H9 (cell line): ENCODE measurements at regions not wholly inside any gene's neighbourhood (a gene's known extent, or its start where the extent isn't known, plus 50 kb on each side); places are given as distances from the start of the nearest gene placed in this dataset.

Experiments used
- DNase-seq: peaks from one replicate; pipeline ENCODE4 v3.0.0-alpha.2; 2017
- H2AFZ ChIP-seq: one replicate; pipeline ENCODE4 v1.6.1; 2013; ENCODE audit warnings: mild to moderate bottlenecking, low read length, control low read depth, moderate library complexity
- H2AK5ac ChIP-seq: 2 replicates; pipeline ENCODE4 v1.6.1; 2013; ENCODE audit warnings: low read length, control low read depth, mixed read lengths; ENCODE audit not compliant: insufficient read length
- H2BK120ac ChIP-seq: one replicate; pipeline ENCODE4 v1.6.1; 2013; ENCODE audit warnings: low read depth, mild to moderate bottlenecking, low read length, control low read depth, inconsistent platforms; ENCODE audit not compliant: poor library complexity, severe bottlenecking
- H2BK12ac ChIP-seq: 2 replicates; pipeline ENCODE4 v1.6.1; 2013; ENCODE audit warnings: low read length, control low read depth, mixed read lengths, low read depth; ENCODE audit not compliant: insufficient read length
- H2BK15ac ChIP-seq: 2 replicates; pipeline ENCODE4 v1.6.1; 2013; ENCODE audit warnings: low read depth, low read length, control low read depth
- H2BK20ac ChIP-seq: one replicate; pipeline ENCODE4 v1.6.1; 2013; ENCODE audit warnings: low read depth, mild to moderate bottlenecking, low read length, control low read depth, inconsistent platforms; ENCODE audit not compliant: poor library complexity, severe bottlenecking
- H2BK5ac ChIP-seq: 2 replicates; pipeline ENCODE4 v1.6.1; 2013; ENCODE audit warnings: low read length, control low read depth, mixed read lengths; ENCODE audit not compliant: insufficient read length
- H3K14ac ChIP-seq: 2 replicates; pipeline ENCODE4 v1.6.1; 2013; ENCODE audit warnings: low read length, control low read depth; ENCODE audit not compliant: insufficient read depth
- H3K18ac ChIP-seq: 2 replicates; pipeline ENCODE4 v1.6.1; 2013; ENCODE audit warnings: low read depth, mild to moderate bottlenecking, mixed read lengths, low read length, control low read depth; ENCODE audit not compliant: insufficient read length
- H3K23ac ChIP-seq: 2 replicates; pipeline ENCODE4 v1.6.1; 2013; ENCODE audit warnings: low read length, control low read depth, mixed read lengths, low read depth; ENCODE audit not compliant: insufficient read length
- H3K23me2 ChIP-seq: 2 replicates; pipeline ENCODE4 v1.6.1; 2013; ENCODE audit warnings: low read depth, mild to moderate bottlenecking, mixed read lengths, low read length, control low read depth; ENCODE audit not compliant: insufficient read length, poor library complexity, severe bottlenecking
- H3K27ac ChIP-seq: 2 replicates; pipeline ENCODE4 v1.5.1; 2013; ENCODE audit warnings: low read length, control low read depth, mixed read lengths, low read depth; ENCODE audit not compliant: insufficient read length
- H3K27me3 ChIP-seq: 2 replicates; pipeline ENCODE4 v1.6.1; 2013; ENCODE audit warnings: low read length, control low read depth, inconsistent platforms; ENCODE audit not compliant: insufficient read depth
- H3K4ac ChIP-seq: 2 replicates; pipeline ENCODE4 v1.6.1; 2013; ENCODE audit warnings: low read depth, mild to moderate bottlenecking, control low read depth, inconsistent platforms, low read length, moderate library complexity
- H3K4me1 ChIP-seq: 2 replicates; pipeline ENCODE4 v1.6.1; 2013; ENCODE audit warnings: low read length, control low read depth, inconsistent platforms; ENCODE audit not compliant: insufficient read depth
- H3K4me2 ChIP-seq: 2 replicates; pipeline ENCODE4 v1.6.1; 2013; ENCODE audit warnings: low read length, control low read depth, mixed read lengths; ENCODE audit not compliant: insufficient read length, insufficient read depth
- H3K56ac ChIP-seq: 2 replicates; pipeline ENCODE4 v1.6.1; 2013; ENCODE audit warnings: low read depth, mild to moderate bottlenecking, mixed read lengths, low read length, control low read depth; ENCODE audit not compliant: insufficient read length
- H3K79me1 ChIP-seq: 2 replicates; pipeline ENCODE4 v1.6.1; 2013; ENCODE audit warnings: low read depth, mild to moderate bottlenecking, moderate library complexity, low read length, control low read depth, inconsistent platforms; ENCODE audit not compliant: insufficient read depth, poor library complexity, severe bottlenecking
- H3K79me2 ChIP-seq: 2 replicates; pipeline ENCODE4 v1.6.1; 2013; ENCODE audit warnings: low read length, control low read depth, inconsistent platforms; ENCODE audit not compliant: insufficient read depth
- H3K9ac ChIP-seq: 2 replicates; pipeline ENCODE4 v1.6.1; 2013; ENCODE audit warnings: low read length, control low read depth, mixed read lengths; ENCODE audit not compliant: insufficient read length; ENCODE audit errors: extremely low read depth
- H3K9me3 ChIP-seq: one replicate; pipeline ENCODE4 v1.6.1; 2013; ENCODE audit warnings: low read depth, low read length, inconsistent platforms; ENCODE audit not compliant: control insufficient read depth
- H3T11ph ChIP-seq: one replicate; pipeline ENCODE4 v1.6.1; 2013; ENCODE audit warnings: mild to moderate bottlenecking, low read length, control low read depth, inconsistent platforms
- H4K20me1 ChIP-seq: one replicate; pipeline ENCODE4 v1.6.1; 2013; ENCODE audit not compliant: control insufficient read depth, insufficient read length, insufficient read depth
- H4K5ac ChIP-seq: 2 replicates; pipeline ENCODE4 v1.6.1; 2013; ENCODE audit warnings: low read depth, mild to moderate bottlenecking, mixed read lengths, low read length, control low read depth; ENCODE audit not compliant: insufficient read length
- H4K8ac ChIP-seq: replicated peaks from 2 replicates; pipeline ENCODE4 v1.6.1; 2013; ENCODE audit warnings: low read length, control low read depth, mixed read lengths, low read depth; ENCODE audit not compliant: insufficient read length
- H4K91ac ChIP-seq: 2 replicates; pipeline ENCODE4 v1.6.1; 2013; ENCODE audit warnings: low read depth, mild to moderate bottlenecking, moderate library complexity, mixed read lengths, low read length, control low read depth; ENCODE audit not compliant: insufficient read length
- H3K27ac Mint-ChIP-seq, 3 experiments: 2 replicates in 2 of 3; 3 replicates in 1 of 3; pipeline ENCODE4 v1.8.0; 2020 to 2021; ENCODE audit warnings: mixed read lengths in 3 of 3, mild to moderate bottlenecking in 1 of 3, moderate library complexity in 1 of 3
- H3K27me3 Mint-ChIP-seq: 2 replicates; pipeline ENCODE4 v1.8.0; 2021; ENCODE audit warnings: low read depth, mild to moderate bottlenecking, moderate library complexity, mixed read lengths
- H3K36me3 Mint-ChIP-seq, 3 experiments: 2 replicates in 2 of 3; 3 replicates in 1 of 3; pipeline ENCODE4 v1.8.0; 2020 to 2021; ENCODE audit warnings: low read depth in 3 of 3, mixed read lengths in 3 of 3; ENCODE audit not compliant: insufficient read depth in 1 of 3
- H3K4me1 Mint-ChIP-seq, 2 experiments: 2 replicates each; pipeline ENCODE4 v1.8.0; 2020; ENCODE audit warnings: mixed read lengths in 2 of 2
- H3K4me3 Mint-ChIP-seq, 2 experiments: 2 replicates in 1 of 2; 3 replicates in 1 of 2; pipeline ENCODE4 v1.8.0; 2020 to 2021; ENCODE audit warnings: mild to moderate bottlenecking in 2 of 2, mixed read lengths in 2 of 2, moderate library complexity in 1 of 2
- H3K9me3 Mint-ChIP-seq, 2 experiments: 2 replicates in 1 of 2; 3 replicates in 1 of 2; pipeline ENCODE4 v1.8.0; 2020; ENCODE audit warnings: mild to moderate bottlenecking in 2 of 2, mixed read lengths in 2 of 2, moderate library complexity in 1 of 2
- WGBS: extraction: QIAGEN DNeasy Blood & Tissue Kit; methylation state at CpG from one replicate; pipeline ENCODE4 v1.1.7; 2013; ENCODE audit warnings: missing lambda C conversion rate, low lambda C conversion rate, mixed read lengths; ENCODE audit not compliant: insufficient read length; ENCODE audit errors: extremely low coverage; 5-methylcytosine and 5-hydroxymethylcytosine counted together
- TF ChIP-seq, protein P1 (sequence below): fragments of 200-600 bp; sonication (generic); conservative IDR thresholded peaks from 3 replicates; pipeline ENCODE4 v1.8.0; 2021; ENCODE audit warnings: antibody characterized with exemption, mild to moderate bottlenecking

DNA sequence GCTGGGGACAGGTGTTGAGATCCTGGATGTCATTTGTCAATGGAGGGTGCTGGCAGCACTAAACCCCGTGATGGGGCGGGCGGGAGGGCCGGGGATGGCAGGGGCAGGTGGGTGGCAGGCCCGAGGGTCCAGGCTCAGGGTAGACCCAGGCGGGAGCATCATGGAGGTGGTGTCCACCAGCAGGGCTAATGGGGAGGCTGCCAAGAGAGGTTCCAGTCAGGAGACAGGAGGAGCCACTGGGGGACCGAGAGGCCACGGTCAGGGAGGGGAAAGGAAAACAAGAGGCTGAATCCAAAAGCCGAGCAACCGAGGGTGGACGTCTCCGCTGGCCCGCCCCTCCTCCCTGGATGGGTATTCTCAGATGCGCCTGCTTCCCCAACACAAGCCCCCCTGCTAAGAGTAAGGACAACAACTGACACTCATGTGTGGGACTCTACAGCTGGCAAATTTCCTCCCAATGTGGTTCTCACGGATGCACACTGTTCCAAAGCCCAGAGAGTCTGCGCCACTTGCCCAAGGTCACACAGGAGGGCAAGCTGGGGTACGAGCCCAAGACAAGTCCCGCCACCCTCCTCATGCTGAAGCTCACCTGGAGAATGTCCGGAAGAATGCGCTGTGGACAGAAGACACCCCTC lies 132.0 kb downstream of the CPZ start:
- Mint-ChIP-seq H3K4me1 (peaks cover 5 to 13% of the 10 kb centered on the region in 2 experiments), H3K9me3 (no peaks in the 10 kb centered on the region), H3K27me3 (peaks cover 2% of the 10 kb centered on the region; the same call in 1 of the 2 replicates), H3K27ac (peak overlapping the region in 1 of 3 experiments; percentile 72; a peak in 1 of 7 replicates), H3K36me3 (no peaks in the 10 kb centered on the region), H3K4me3 (no peak overlapping the region)
- no CpG with 5 or more reads among the region's 20 CpGs for WGBS
- no peak overlapping the region for H2BK12ac ChIP-seq
- no peak overlapping the region for H3K27ac ChIP-seq
- H3K23ac ChIP-seq, result no peak overlapping the region
- no peak overlapping the region for H3T11ph ChIP-seq
- H3K4me2 ChIP-seq, result no peak overlapping the region
- H3K9ac ChIP-seq, result no peak overlapping the region
- H3K79me2 ChIP-seq, result no peaks in the 10 kb centered on the region
- H3K23me2 ChIP-seq, result no peaks in the 10 kb centered on the region
- no peak overlapping the region for H3K4ac ChIP-seq
- no peak overlapping the region for H4K91ac ChIP-seq
- H3K27me3 ChIP-seq, result no peaks in the 10 kb centered on the region
- no peak overlapping the region for H2BK5ac ChIP-seq
- H3K56ac ChIP-seq, result no peak overlapping the region
- H3K14ac ChIP-seq, result no peak overlapping the region
- H2BK20ac ChIP-seq, result no peak overlapping the region
- TF ChIP-seq, protein P1, sequence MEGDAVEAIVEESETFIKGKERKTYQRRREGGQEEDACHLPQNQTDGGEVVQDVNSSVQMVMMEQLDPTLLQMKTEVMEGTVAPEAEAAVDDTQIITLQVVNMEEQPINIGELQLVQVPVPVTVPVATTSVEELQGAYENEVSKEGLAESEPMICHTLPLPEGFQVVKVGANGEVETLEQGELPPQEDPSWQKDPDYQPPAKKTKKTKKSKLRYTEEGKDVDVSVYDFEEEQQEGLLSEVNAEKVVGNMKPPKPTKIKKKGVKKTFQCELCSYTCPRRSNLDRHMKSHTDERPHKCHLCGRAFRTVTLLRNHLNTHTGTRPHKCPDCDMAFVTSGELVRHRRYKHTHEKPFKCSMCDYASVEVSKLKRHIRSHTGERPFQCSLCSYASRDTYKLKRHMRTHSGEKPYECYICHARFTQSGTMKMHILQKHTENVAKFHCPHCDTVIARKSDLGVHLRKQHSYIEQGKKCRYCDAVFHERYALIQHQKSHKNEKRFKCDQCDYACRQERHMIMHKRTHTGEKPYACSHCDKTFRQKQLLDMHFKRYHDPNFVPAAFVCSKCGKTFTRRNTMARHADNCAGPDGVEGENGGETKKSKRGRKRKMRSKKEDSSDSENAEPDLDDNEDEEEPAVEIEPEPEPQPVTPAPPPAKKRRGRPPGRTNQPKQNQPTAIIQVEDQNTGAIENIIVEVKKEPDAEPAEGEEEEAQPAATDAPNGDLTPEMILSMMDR, result no peak
- H4K5ac ChIP-seq, result no peak overlapping the region
- no peaks in the 10 kb centered on the region for H4K20me1 ChIP-seq
- H2BK120ac ChIP-seq, result no peak overlapping the region
- H2AK5ac ChIP-seq, result no peak overlapping the region
- H4K8ac ChIP-seq, result no peak overlapping the region
- H3K4me1 ChIP-seq, result no peaks in the 10 kb centered on the region; the same call in 1 of the 2 replicates
- H2BK15ac ChIP-seq, result no peak overlapping the region
- no peaks in the 10 kb centered on the region for H3K79me1 ChIP-seq
- DNase-seq, result peak; percentile 22
- H2AFZ ChIP-seq, result no peak overlapping the region
- no peak overlapping the region for H3K18ac ChIP-seq
- no peaks in the 10 kb centered on the region for H3K9me3 ChIP-seq
